Adrenal gland (tissue), 9 donors: ENCODE measurements at regions not wholly inside any gene's neighbourhood (a gene's known extent, or its start where the extent isn't known, plus 50 kb on each side); places are given as distances from the start of the nearest gene placed in this dataset.

Experiments
- DNase-seq, 7 donors: peaks; one replicate each; pipeline ENCODE4 v3.0.0-alpha.2; 2019 to 2020
- H3K27ac ChIP-seq, 5 donors: fragments of 200-600 bp; sonication (generic) in 4 of 5; 1 replicate in 3 of 5; 2 replicates in 2 of 5; pipeline versions ENCODE4 v1.5.1 to v1.8.0; 2016 to 2020; ENCODE audit warnings: mild to moderate bottlenecking in 1 of 5
- H3K27me3 ChIP-seq: fragments of 200-600 bp; 2 replicates; pipeline ENCODE4 v1.8.0; 2021
- H3K36me3 ChIP-seq, 2 donors: fragments of 200-600 bp; replicated peaks in 1 of 2; 1 replicate in 1 of 2; 2 replicates in 1 of 2; pipeline versions ENCODE4 v1.5.1 to v1.8.0; 2018 to 2022
- H3K4me1 ChIP-seq, 2 donors: fragments of 200-600 bp; replicated peaks in 1 of 2; 1 replicate in 1 of 2; 2 replicates in 1 of 2; pipeline versions ENCODE4 v1.5.1 to v1.8.0; 2018 to 2021
- H3K4me3 ChIP-seq, 4 donors: fragments of 200-600 bp; sonication (generic) in 3 of 4; one replicate each; pipeline ENCODE4 v1.5.1; 2016 to 2018
- H3K9me3 ChIP-seq, 3 donors: fragments of 200-600 bp; sonication (generic) in 1 of 3; replicated peaks in 1 of 3; 1 replicate in 2 of 3; 2 replicates in 1 of 3; pipeline versions ENCODE4 v1.5.1 to v1.8.0; 2016 to 2021
- CTCF ChIP-seq, 6 experiments: fragments of 450-650 bp in 4 of 6; fragments of 200-600 bp in 2 of 6; sonication (generic) in 1 of 6; IDR thresholded peaks; 1 replicate in 5 of 6; 2 replicates in 1 of 6; pipeline versions ENCODE4 v1.5.1 to v1.8.0; 2016 to 2021; ENCODE audit warnings: antibody characterized with exemption in 6 of 6, mild to moderate bottlenecking in 2 of 6, moderate library complexity in 1 of 6
- POLR2A ChIP-seq, 2 donors: fragments of 450-650 bp; IDR thresholded peaks; one replicate each; pipeline ENCODE4 v1.6.1; 2017; ENCODE audit warnings: antibody characterized with exemption in 2 of 2, mild to moderate bottlenecking in 2 of 2, moderate library complexity in 1 of 2
- WGBS, 4 donors: extraction: QIAGEN DNeasy Blood & Tissue Kit in 2 of 4; methylation state at CpG; one replicate each; pipeline versions ENCODE4 v1.1.5 to v1.1.7; 2013 to 2017; 5-methylcytosine and 5-hydroxymethylcytosine counted together
- intact Hi-C, 2 donors: fragments of 100-400 bp; cut with DNase I; formaldehyde crosslinking; loops; one replicate each; pipeline versions ENCODE4 v1.14.1 to v1.15.0; 2022 to 2023
- donor health status: healthy with polysubstance abuse.
- donor health status: Bipolar disorder and iron deficiency.
- donor health status: DM: yes; HTN: yes; CAD: no.
- donor health status: DM: no; HTN: no; CAD: no.
- donor health status: DM: no; HTN: no; CAD: no.

DNA sequence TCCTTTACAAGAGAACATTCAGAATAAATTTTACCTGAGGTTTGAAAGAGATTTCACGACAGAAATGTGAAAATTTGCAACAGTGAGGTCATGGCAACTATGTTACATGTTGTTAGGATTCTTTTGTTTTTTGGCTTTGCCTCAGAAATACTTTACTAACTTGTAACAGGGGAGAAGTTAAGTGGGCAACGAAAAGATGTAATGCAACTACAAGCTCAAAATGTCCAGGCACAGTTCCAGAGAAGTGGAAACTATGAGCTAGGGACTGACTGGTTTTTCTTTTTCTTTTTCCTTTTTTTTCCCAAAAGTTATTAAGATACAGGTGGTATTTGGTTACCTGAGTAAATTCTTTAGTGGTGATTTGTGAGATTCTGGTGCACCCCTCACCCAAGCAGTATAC, 111.5 kb upstream of the PPP2R3A start:
- Histone ChIP-seq H3K4me3 (no peak overlapping the region), H3K4me1 (no peaks in the 10 kb centered on the region), H3K9me3 (no peaks in the 10 kb centered on the region), H3K27ac (no peak overlapping the region), H3K27me3 (no peaks in the 10 kb centered on the region), H3K36me3 (no peaks in the 10 kb centered on the region)
- TF ChIP-seq CTCF (IDR thresholded peaks at IDR 0.05) (no peak), POLR2A (IDR thresholded peaks at IDR 0.05) (no peak)
- 50 to 56% (median 53%) methylated on average over 2 of the region's 2 CpGs for WGBS, 4 donors
- no peak for DNase-seq
- intact Hi-C loops = no loop called here

DNA sequence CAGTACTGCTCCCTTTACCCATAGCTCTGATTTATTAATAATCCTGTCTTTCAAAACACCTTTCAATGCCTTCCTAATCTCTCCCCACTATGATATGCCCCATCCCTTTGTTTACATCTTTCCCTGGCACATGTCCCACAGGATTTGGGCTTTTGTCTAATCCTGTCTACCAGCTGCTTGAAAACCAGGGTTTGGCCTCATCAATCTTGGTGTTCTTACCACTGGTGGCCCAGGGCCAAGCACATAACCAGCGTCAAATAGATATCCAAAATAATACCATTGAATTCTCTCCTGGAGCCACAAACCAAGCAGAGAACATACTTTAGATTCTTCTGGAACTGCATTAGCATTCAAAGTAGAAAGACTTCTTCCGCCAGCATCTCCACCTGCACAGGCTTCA, 104.8 kb upstream of the PPP2R3A start:
- Histone ChIP-seq H3K36me3 (no peaks in the 10 kb centered on the region), H3K27me3 (peaks cover 5% of the 10 kb centered on the region), H3K27ac (no peak overlapping the region), H3K4me3 (no peak overlapping the region), H3K9me3 (no peaks in the 10 kb centered on the region), H3K4me1 (no peaks in the 10 kb centered on the region)
- intact Hi-C loops = no loop called here
- 69 to 77% (median 73%) methylated on average over 2 of the region's 2 CpGs for WGBS, 4 donors
- TF ChIP-seq CTCF (IDR thresholded peaks at IDR 0.05) = no peak
- TF ChIP-seq POLR2A (IDR thresholded peaks at IDR 0.05) = no peak
- no peak for DNase-seq

DNA sequence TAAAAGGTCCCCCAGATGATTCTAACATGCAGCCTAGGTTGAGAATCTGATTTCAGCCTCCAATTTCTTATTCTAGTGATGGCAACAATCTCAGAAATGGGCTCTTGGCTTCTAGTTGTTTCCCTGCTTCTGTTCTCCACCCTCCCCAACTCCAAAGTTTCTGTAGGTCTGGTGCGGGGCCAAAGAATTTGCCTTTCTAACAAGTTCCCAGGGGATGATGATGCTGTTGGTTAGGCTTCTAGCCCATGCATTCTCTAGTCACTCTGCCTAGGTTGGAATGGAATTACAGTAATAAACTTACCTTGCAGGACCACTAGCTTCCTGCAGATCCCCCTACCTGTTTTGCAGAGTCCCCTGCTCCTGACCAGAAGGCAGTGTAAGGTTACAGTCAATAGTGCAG, 103.2 kb upstream of the PPP2R3A start:
- 77 to 87% (median 79%) methylated on average over 1 of the region's 1 CpG for WGBS, 4 donors
- Histone ChIP-seq H3K4me1 (no peaks in the 10 kb centered on the region), H3K9me3 (no peaks in the 10 kb centered on the region), H3K27ac (no peak overlapping the region), H3K4me3 (no peak overlapping the region), H3K36me3 (no peaks in the 10 kb centered on the region), H3K27me3 (peaks cover 5% of the 10 kb centered on the region)
- intact Hi-C loops = no loop called here
- TF ChIP-seq POLR2A (IDR thresholded peaks at IDR 0.05) (no peak), CTCF (IDR thresholded peaks at IDR 0.05) (no peak)
- DNase-seq = no peak

- no peaks in the 10 kb centered on the region for H3K36me3 ChIP-seq
- H3K27me3 ChIP-seq = peaks cover 5% of the 10 kb centered on the region
- TF ChIP-seq CTCF (IDR thresholded peaks at IDR 0.05) = no peak
- TF ChIP-seq POLR2A (IDR thresholded peaks at IDR 0.05) = no peak
- intact Hi-C loops = no loop called here
- no peak for DNase-seq
- H3K27ac ChIP-seq = no peak overlapping the region
- H3K4me1 ChIP-seq = no peaks in the 10 kb centered on the region
- H3K9me3 ChIP-seq = no peaks in the 10 kb centered on the region
- 74 to 93% (median 83%) methylated on average over 1 of the region's 1 CpG for whole genome bisulfite sequencing, 4 donors
- H3K4me3 ChIP-seq = no peak overlapping the region
Measured at GRCh38 chr3:135864060-135864459, 101.5 kb upstream of the PPP2R3A start.
